ENCODE measurements at regions not wholly inside any gene's neighbourhood (a gene's known extent, or its start where the extent isn't known, plus 50 kb on each side); places are given as distances from the start of the nearest gene placed in this dataset.

- H3K27me3 ChIP-seq: no peaks in the 10 kb centered on the region
- no peak for TF ChIP-seq CTCF (IDR thresholded peaks at IDR 0.05)
- TF ChIP-seq POLR2A (IDR thresholded peaks at IDR 0.05): no peak
- no peak overlapping the region for H3K27ac ChIP-seq
- no peaks in the 10 kb centered on the region for H3K4me1 ChIP-seq
- WGBS, 2 donors: 75 to 88% methylated on average over 5 of the region's 6 CpGs
- no peak for DNase-seq
- no peaks in the 10 kb centered on the region for H3K9me3 ChIP-seq
- H3K36me3 ChIP-seq: no peaks in the 10 kb centered on the region
- intact Hi-C loops (cut with DNase I): no loop called here
- H3K4me3 ChIP-seq: no peak overlapping the region
Observed at GRCh38 chr2:5959836-5960820, 267.9 kb downstream of the SOX11 start.

GRCh38 chr2:5967506-5967905 lies 275.3 kb downstream of the SOX11 start:
- 65 to 86% methylated on average over 3 to 4 of the region's 6 CpGs for WGBS, 2 donors
- no peak for DNase-seq
- Histone ChIP-seq H3K27ac (no peak overlapping the region), H3K9me3 (peaks cover 0 to 14% (median 0%) of the 10 kb centered on the region in 3 donors), H3K4me1 (no peaks in the 10 kb centered on the region), H3K4me3 (no peak overlapping the region), H3K27me3 (no peaks in the 10 kb centered on the region), H3K36me3 (no peaks in the 10 kb centered on the region)
- no peak for TF ChIP-seq POLR2A (IDR thresholded peaks at IDR 0.05)
- TF ChIP-seq CTCF (IDR thresholded peaks at IDR 0.05): no peak
- intact Hi-C loops (cut with DNase I): no loop called here

GRCh38 chr2:5969303-5969702 lies 277.1 kb downstream of the SOX11 start:
- WGBS, 2 donors: 54 to 77% methylated on average over 2 to 4 of the region's 6 CpGs

GRCh38 chr2:5970347-5970746 lies 278.2 kb downstream of the SOX11 start:
- intact Hi-C loops (cut with DNase I): no loop called here
- H3K36me3 ChIP-seq: no peaks in the 10 kb centered on the region

More at GRCh38 chr2:5969303-5969702, 277.1 kb downstream of the SOX11 start:
- H3K27ac ChIP-seq: no peak overlapping the region
- intact Hi-C loops (cut with DNase I): no loop called here
- H3K9me3 ChIP-seq: peaks cover 0 to 14% (median 0%) of the 10 kb centered on the region in 3 donors
- H3K4me1 ChIP-seq: no peaks in the 10 kb centered on the region
- no peaks in the 10 kb centered on the region for H3K27me3 ChIP-seq
- DNase-seq: no peak
- H3K4me3 ChIP-seq: no peak overlapping the region
- TF ChIP-seq POLR2A (IDR thresholded peaks at IDR 0.05): no peak
- no peak for TF ChIP-seq CTCF (IDR thresholded peaks at IDR 0.05)
- H3K36me3 ChIP-seq: no peaks in the 10 kb centered on the region

More at GRCh38 chr2:5970347-5970746, 278.2 kb downstream of the SOX11 start:
- H3K27ac ChIP-seq: no peak overlapping the region
- TF ChIP-seq CTCF (IDR thresholded peaks at IDR 0.05): no peak
- no peak for TF ChIP-seq POLR2A (IDR thresholded peaks at IDR 0.05)
- H3K4me1 ChIP-seq: no peaks in the 10 kb centered on the region
- no peak overlapping the region for H3K4me3 ChIP-seq
- no peak for DNase-seq
- peaks cover 0 to 14% (median 0%) of the 10 kb centered on the region in 3 donors for H3K9me3 ChIP-seq
- WGBS, 2 donors: 68 to 71% methylated on average over 4 of the region's 4 CpGs
- no peaks in the 10 kb centered on the region for H3K27me3 ChIP-seq

Data from esophagus squamous epithelium (tissue), 5 donors.